CD4-positive, alpha-beta T cell (primary cell): ENCODE measurements at regions not wholly inside any gene's neighbourhood (a gene's known extent, or its start where the extent isn't known, plus 50 kb on each side); places are given as distances from the start of the nearest gene placed in this dataset.

Experiments used
- ATAC-seq: fragments of 200-7000 bp; cut with Tn5 transposase; one replicate; pipeline ENCODE4 v1.10.0; 2022; ENCODE audit warnings: mild to moderate bottlenecking; ENCODE audit not compliant: poor library complexity
- CTCF ChIA-PET: fragments of 350-600 bp; sonication (Branson Sonifier 250); formaldehyde crosslinking; loops from one replicate; lab custom pipeline; 2021; ENCODE audit warnings: antibody characterized with exemption, inconsistent platforms; lab: Charles Lee
- POLR2A ChIA-PET: fragments of 350-600 bp; sonication (Branson Sonifier 250); formaldehyde crosslinking; loops from one replicate; lab custom pipeline; 2021; ENCODE audit warnings: antibody characterized with exemption, inconsistent platforms; lab: Charles Lee
- DNase-seq, 14 experiments: peaks; one replicate each; pipeline ENCODE4 v3.0.0-alpha.2; 2013 to 2020; ENCODE audit warnings: mixed read lengths in 2 of 14
- H3K27ac ChIP-seq, 2 donors: one replicate each; pipeline versions ENCODE4 v1.5.1 to v1.7.0; 2013; ENCODE audit warnings: low read length in 2 of 2, low read depth in 1 of 2, mild to moderate bottlenecking in 1 of 2
- H3K27me3 ChIP-seq, 2 experiments: 1 replicate in 1 of 2; 2 replicates in 1 of 2; pipeline versions ENCODE4 v1.6.1 to v1.7.0; 2013; ENCODE audit warnings: low read length in 2 of 2, control low read depth in 1 of 2, mild to moderate bottlenecking in 1 of 2, moderate library complexity in 1 of 2; ENCODE audit not compliant: insufficient read depth in 2 of 2, control insufficient read depth in 1 of 2
- H3K36me3 ChIP-seq: one replicate; pipeline ENCODE4 v1.6.1; 2013; ENCODE audit warnings: low read length, control low read depth; ENCODE audit not compliant: insufficient read depth
- H3K4me1 ChIP-seq: one replicate; pipeline ENCODE4 v1.6.1; 2013; ENCODE audit warnings: low read length, control low read depth; ENCODE audit not compliant: insufficient read depth
- H3K4me3 ChIP-seq: one replicate; pipeline ENCODE4 v1.5.1; 2013; ENCODE audit warnings: mild to moderate bottlenecking, low read length, moderate library complexity
- H3K9me3 ChIP-seq, 2 experiments: 1 replicate in 1 of 2; 2 replicates in 1 of 2; pipeline versions ENCODE4 v1.6.1 to v1.7.0; 2013; ENCODE audit warnings: low read length in 2 of 2, mild to moderate bottlenecking in 2 of 2, control low read depth in 1 of 2, moderate library complexity in 1 of 2; ENCODE audit not compliant: control insufficient read depth in 1 of 2, insufficient read depth in 1 of 2
- H3K27ac Mint-ChIP-seq: one replicate; pipeline ENCODE4 v1.8.0; 2020; ENCODE audit warnings: mixed read lengths
- H3K27me3 Mint-ChIP-seq: one replicate; pipeline ENCODE4 v1.8.0; 2021; ENCODE audit warnings: mixed read lengths
- H3K36me3 Mint-ChIP-seq: one replicate; pipeline ENCODE4 v1.8.0; 2021; ENCODE audit warnings: low read depth, mixed read lengths
- H3K4me1 Mint-ChIP-seq: one replicate; pipeline ENCODE4 v1.8.0; 2021; ENCODE audit warnings: low read depth, mixed read lengths
- H3K4me3 Mint-ChIP-seq: one replicate; pipeline ENCODE4 v1.8.0; 2020; ENCODE audit warnings: mild to moderate bottlenecking, mixed read lengths
- H3K9me3 Mint-ChIP-seq: one replicate; pipeline ENCODE4 v1.8.0; 2020; ENCODE audit warnings: mixed read lengths
- intact Hi-C, 2 experiments: fragments of 100-400 bp; cut with DNase I in 1 of 2; cut with micrococcal nuclease in 1 of 2; formaldehyde crosslinking; loops; one replicate each; pipeline versions ENCODE4 v1.15.1 to v1.9.0; 2023 to 2025; cut with DNase I, micrococcal nuclease
- TF ChIP-seq, protein P1 (sequence below): fragments of 200-600 bp; IDR thresholded peaks from one replicate; pipeline ENCODE4 v1.8.0; 2022; ENCODE audit warnings: antibody characterized with exemption, mild to moderate bottlenecking

DNA sequence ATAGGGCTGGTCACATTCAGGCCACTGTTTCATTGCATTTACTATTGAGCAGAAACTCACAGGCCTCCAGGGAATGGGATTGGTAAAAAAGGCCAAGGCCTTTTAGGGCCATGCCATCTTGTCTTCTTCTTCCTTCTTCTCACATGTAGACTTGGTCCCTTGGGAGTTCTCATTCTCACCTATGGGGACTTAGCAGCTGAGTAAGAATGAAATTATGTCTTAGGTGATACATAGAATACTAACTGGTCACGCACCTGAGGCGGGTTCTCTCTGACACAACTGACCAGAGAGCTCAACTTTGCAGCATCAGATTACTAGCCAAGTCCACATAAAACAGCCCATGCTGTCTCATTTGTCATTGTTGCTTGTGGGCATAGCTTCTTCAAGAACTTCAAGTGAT is 641.8 kb downstream of the EFNA5 start:
- no peak overlapping the region for H3K27ac Mint-ChIP-seq
- DNase-seq, result no peak
- Histone ChIP-seq H3K36me3 (no peaks in the 10 kb centered on the region), H3K4me3 (no peak overlapping the region), H3K27me3 (no peaks in the 10 kb centered on the region), H3K9me3 (no peaks in the 10 kb centered on the region), H3K4me1 (no peaks in the 10 kb centered on the region), H3K27ac (no peak overlapping the region)
- TF ChIP-seq, protein P1, sequence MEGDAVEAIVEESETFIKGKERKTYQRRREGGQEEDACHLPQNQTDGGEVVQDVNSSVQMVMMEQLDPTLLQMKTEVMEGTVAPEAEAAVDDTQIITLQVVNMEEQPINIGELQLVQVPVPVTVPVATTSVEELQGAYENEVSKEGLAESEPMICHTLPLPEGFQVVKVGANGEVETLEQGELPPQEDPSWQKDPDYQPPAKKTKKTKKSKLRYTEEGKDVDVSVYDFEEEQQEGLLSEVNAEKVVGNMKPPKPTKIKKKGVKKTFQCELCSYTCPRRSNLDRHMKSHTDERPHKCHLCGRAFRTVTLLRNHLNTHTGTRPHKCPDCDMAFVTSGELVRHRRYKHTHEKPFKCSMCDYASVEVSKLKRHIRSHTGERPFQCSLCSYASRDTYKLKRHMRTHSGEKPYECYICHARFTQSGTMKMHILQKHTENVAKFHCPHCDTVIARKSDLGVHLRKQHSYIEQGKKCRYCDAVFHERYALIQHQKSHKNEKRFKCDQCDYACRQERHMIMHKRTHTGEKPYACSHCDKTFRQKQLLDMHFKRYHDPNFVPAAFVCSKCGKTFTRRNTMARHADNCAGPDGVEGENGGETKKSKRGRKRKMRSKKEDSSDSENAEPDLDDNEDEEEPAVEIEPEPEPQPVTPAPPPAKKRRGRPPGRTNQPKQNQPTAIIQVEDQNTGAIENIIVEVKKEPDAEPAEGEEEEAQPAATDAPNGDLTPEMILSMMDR, result no peak
- H3K27me3 Mint-ChIP-seq, result no peaks in the 10 kb centered on the region
- POLR2A ChIA-PET, result no interaction called here
- no peak for ATAC-seq
- no peaks in the 10 kb centered on the region for H3K4me1 Mint-ChIP-seq
- peaks cover 3% of the 10 kb centered on the region for H3K9me3 Mint-ChIP-seq
- intact Hi-C loops, result no loop called here
- H3K4me3 Mint-ChIP-seq, result no peak overlapping the region
- H3K36me3 Mint-ChIP-seq, result no peaks in the 10 kb centered on the region
- CTCF ChIA-PET, result no interaction called here

DNA sequence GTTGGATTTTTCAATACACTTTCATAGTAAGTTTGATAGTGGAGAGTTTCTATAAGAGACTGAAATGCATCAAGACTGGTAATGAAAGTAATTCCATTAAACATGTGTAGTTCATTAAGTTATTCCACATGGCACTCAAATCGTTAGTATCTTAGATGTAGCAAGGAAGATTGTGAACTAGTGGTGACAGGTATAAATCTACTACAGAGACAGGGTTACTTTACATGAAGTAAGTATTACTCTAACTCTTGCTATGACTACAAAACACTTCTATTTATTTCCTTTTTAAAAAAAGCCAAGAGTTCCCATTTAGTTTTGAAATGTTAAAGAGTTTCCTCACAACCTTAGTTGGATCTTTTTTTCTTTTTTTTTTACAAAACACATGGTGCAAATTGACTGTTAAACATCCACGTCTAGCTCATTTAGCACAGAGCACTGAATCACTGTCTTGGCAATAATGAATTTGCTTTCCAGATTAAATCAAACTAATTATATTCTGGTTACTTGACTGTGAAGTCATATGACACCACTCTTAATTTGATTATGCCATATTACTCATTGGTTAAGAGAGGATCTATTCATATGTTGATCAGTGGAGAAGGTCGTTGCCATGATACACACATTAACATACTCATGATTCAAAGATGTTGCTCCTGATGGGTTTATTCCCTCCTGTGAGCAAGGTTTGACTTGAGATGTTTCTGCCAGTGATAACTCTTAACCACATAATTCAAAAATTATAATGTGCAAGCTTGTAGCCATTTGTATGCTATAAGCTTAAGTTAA is 644.8 kb downstream of the EFNA5 start:
- Mint-ChIP-seq H3K4me1 (no peaks in the 10 kb centered on the region), H3K36me3 (no peaks in the 10 kb centered on the region), H3K27ac (no peak overlapping the region), H3K27me3 (no peaks in the 10 kb centered on the region), H3K4me3 (no peak overlapping the region), H3K9me3 (no peaks in the 10 kb centered on the region)
- DNase-seq, result no peak
- TF ChIP-seq, protein P1, result no peak
- Histone ChIP-seq H3K27me3 (no peaks in the 10 kb centered on the region), H3K4me3 (no peak overlapping the region), H3K36me3 (no peaks in the 10 kb centered on the region), H3K9me3 (no peaks in the 10 kb centered on the region), H3K27ac (no peak overlapping the region), H3K4me1 (no peaks in the 10 kb centered on the region)
- POLR2A ChIA-PET, result no interaction called here
- CTCF ChIA-PET, result no interaction called here
- no peak for ATAC-seq
- intact Hi-C loops, result no loop called here

DNA sequence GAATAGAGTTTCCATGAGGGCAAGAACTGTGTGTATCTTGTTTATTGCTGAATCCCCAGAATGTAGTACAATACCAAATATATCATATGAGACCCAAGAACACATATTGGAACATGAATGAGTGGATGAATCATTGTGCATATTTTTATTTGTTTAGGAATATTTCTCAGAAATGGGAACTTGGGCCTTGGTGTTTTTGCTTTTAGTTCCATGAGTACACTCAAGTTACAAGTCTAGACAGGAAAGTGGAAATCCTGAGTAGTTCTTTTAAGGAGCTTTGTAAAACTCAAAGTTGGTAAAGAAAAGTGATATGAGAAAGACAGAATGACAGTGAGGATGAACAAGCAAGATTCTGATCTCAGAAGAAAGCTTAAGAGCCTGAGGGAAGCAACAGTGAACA is 647.0 kb downstream of the EFNA5 start:
- DNase-seq (no peak), ATAC-seq (no peak)
- Mint-ChIP-seq H3K36me3 (no peaks in the 10 kb centered on the region), H3K4me3 (no peak overlapping the region), H3K27me3 (no peaks in the 10 kb centered on the region), H3K9me3 (no peaks in the 10 kb centered on the region), H3K4me1 (no peaks in the 10 kb centered on the region), H3K27ac (no peak overlapping the region)
- POLR2A ChIA-PET, result no interaction called here
- CTCF ChIA-PET, result no interaction called here
- Histone ChIP-seq H3K9me3 (no peaks in the 10 kb centered on the region), H3K36me3 (no peaks in the 10 kb centered on the region), H3K27me3 (no peaks in the 10 kb centered on the region), H3K4me1 (no peaks in the 10 kb centered on the region), H3K4me3 (no peak overlapping the region), H3K27ac (no peak overlapping the region)
- TF ChIP-seq, protein P1, result no peak
- intact Hi-C loops, result no loop called here
